GM19238 (cell line): ENCODE measurements at regions not wholly inside any gene's neighbourhood (a gene's known extent, or its start where the extent isn't known, plus 50 kb on each side); places are given as distances from the start of the nearest gene placed in this dataset.
"Not testable (repeated sequence)": the region's sequence is repeated elsewhere in the genome, so short reads cannot be mapped to it uniquely, and the experiment has no call there.

ENCODE experiments used
- DNase-seq: peaks from one replicate; pipeline ENCODE4 v3.0.0; 2011; ENCODE audit warnings: low spot score; ENCODE audit not compliant: insufficient read length

- DNase-seq = no peak
These were observed 66.1 kb upstream of the SMURF2 start for GRCh38 chr17:64728041-64728695.

GRCh38 chr17:64726025-64726424 lies 63.9 kb upstream of the SMURF2 start:
- not testable (repeated sequence) for DNase-seq

GRCh38 chr17:64724246-64724645 lies 62.1 kb upstream of the SMURF2 start:
- not testable (repeated sequence) for DNase-seq

- DNase-seq = no peak
These were observed 61.7 kb upstream of the SMURF2 start for GRCh38 chr17:64723781-64724180.

GRCh38 chr17:64721556-64721955 lies 59.4 kb upstream of the SMURF2 start:
- DNase-seq = not testable (repeated sequence)

GRCh38 chr17:64720253-64720652 lies 58.1 kb upstream of the SMURF2 start:
- not testable (repeated sequence) for DNase-seq

- DNase-seq = not testable (repeated sequence)
These were observed 57.4 kb upstream of the SMURF2 start for GRCh38 chr17:64719517-64719916.

GRCh38 chr17:64718816-64719215 lies 56.7 kb upstream of the SMURF2 start:
- DNase-seq = not testable (repeated sequence)

GRCh38 chr17:64718058-64718457 lies 56.0 kb upstream of the SMURF2 start:
- DNase-seq = no peak

- DNase-seq = not testable (repeated sequence)
These were observed 54.4 kb upstream of the SMURF2 start for GRCh38 chr17:64716496-64716895.

GRCh38 chr17:64713786-64714185 lies 51.7 kb upstream of the SMURF2 start:
- DNase-seq = not testable (repeated sequence)

GRCh38 chr17:64712557-64713351 lies 50.6 kb upstream of the SMURF2 start:
- DNase-seq = not testable (repeated sequence)
